ENCODE measurements at regions not wholly inside any gene's neighbourhood (a gene's known extent, or its start where the extent isn't known, plus 50 kb on each side); places are given as distances from the start of the nearest gene placed in this dataset.

- no peak for TF ChIP-seq CTCF (conservative IDR thresholded peaks at IDR 0.05; ENCODE audit: low read length)
- TF ChIP-seq EZH2phosphoT487 (IDR thresholded peaks at IDR 0.05; ENCODE audit: borderline replicate concordance, low read depth, low read length) = no peak
Observed at GRCh38 chr22:19619144-19620009, 94.9 kb upstream of the SEPTIN5 start.

Measured in OCI-LY7 (cell line).